ENCODE measurements at regions not wholly inside any gene's neighbourhood (a gene's known extent, or its start where the extent isn't known, plus 50 kb on each side); places are given as distances from the start of the nearest gene placed in this dataset.

- no peaks in the 10 kb centered on the region for H3K36me3 ChIP-seq (ENCODE audit: control insufficient read depth, insufficient read depth, low read length)
- intact Hi-C loops (cut with micrococcal nuclease; ENCODE audit: unreplicated experiment) (no loop called here), in situ Hi-C loops (cut with HindIII; ENCODE audit: low pct_unique_long_range_greater_than_20kb, low sequenced_read_pairs) (no loop called here)
- no peak for ATAC-seq
- POLR2A ChIA-PET, result no interaction called here
- DNase-seq (ENCODE audit: low read depth, low spot score), result no peak
- no peaks in the 10 kb centered on the region for H3K9me3 ChIP-seq (ENCODE audit: control insufficient read depth, insufficient read depth, low read depth, low read length)
- CTCF ChIA-PET, result no interaction called here
- H3K27me3 ChIP-seq (ENCODE audit: control insufficient read depth, insufficient read depth, low read length), result no peaks in the 10 kb centered on the region
- TF ChIP-seq CTCF (IDR thresholded peaks at IDR 0.05) (no peak), SIN3A (IDR thresholded peaks at IDR 0.05; ENCODE audit: borderline replicate concordance, insufficient read depth, low read depth, low read length) (no peak), TCF7L2 (IDR thresholded peaks at IDR 0.05; ENCODE audit: low read depth, low read length) (no peak), POLR2AphosphoS5 (IDR thresholded peaks at IDR 0.05; ENCODE audit: low read depth, low read length) (no peak), REST (IDR thresholded peaks at IDR 0.05; ENCODE audit: insufficient read depth in 1 of 2, low read depth in 2 of 2, low read length in 1 of 2) (no peak)
- H3K4me1 ChIP-seq (ENCODE audit: control insufficient read depth, insufficient read depth, low read length), result no peaks in the 10 kb centered on the region
- no TSS peak for BruUV-seq (replicated peaks)
- no peak overlapping the region for H3K27ac ChIP-seq (ENCODE audit: low read length)
- no peak overlapping the region for H3K4me3 ChIP-seq (ENCODE audit: low read depth in 2 of 2, low read length in 2 of 2)
Observed at GRCh38 chr18:68283834-68284233, 431.1 kb downstream of the TMX3 start.

GRCh38 chr18:68282232-68282631, 432.7 kb downstream of the TMX3 start:
- POLR2A ChIA-PET, result no interaction called here
- TF ChIP-seq TCF7L2 (IDR thresholded peaks at IDR 0.05; ENCODE audit: low read depth, low read length) (no peak), SIN3A (IDR thresholded peaks at IDR 0.05; ENCODE audit: borderline replicate concordance, insufficient read depth, low read depth, low read length) (no peak), POLR2AphosphoS5 (IDR thresholded peaks at IDR 0.05; ENCODE audit: low read depth, low read length) (no peak), CTCF (IDR thresholded peaks at IDR 0.05) (no peak), REST (IDR thresholded peaks at IDR 0.05; ENCODE audit: insufficient read depth in 1 of 2, low read depth in 2 of 2, low read length in 1 of 2) (no peak)

More at GRCh38 chr18:68282232-68282631, 432.7 kb downstream of the TMX3 start:
- in situ Hi-C loops (cut with HindIII; ENCODE audit: low pct_unique_long_range_greater_than_20kb, low sequenced_read_pairs) (no loop called here), intact Hi-C loops (cut with micrococcal nuclease; ENCODE audit: unreplicated experiment) (no loop called here)
- CTCF ChIA-PET, result no interaction called here
- BruUV-seq (replicated peaks), result no TSS peak
- no peaks in the 10 kb centered on the region for H3K4me1 ChIP-seq (ENCODE audit: control insufficient read depth, insufficient read depth, low read length)
- H3K27ac ChIP-seq (ENCODE audit: low read length), result no peak overlapping the region
- no peak overlapping the region for H3K4me3 ChIP-seq (ENCODE audit: low read depth in 2 of 2, low read length in 2 of 2)
- H3K36me3 ChIP-seq (ENCODE audit: control insufficient read depth, insufficient read depth, low read length), result no peaks in the 10 kb centered on the region
- ATAC-seq (no peak), DNase-seq (ENCODE audit: low read depth, low spot score) (no peak)
- no peaks in the 10 kb centered on the region for H3K27me3 ChIP-seq (ENCODE audit: control insufficient read depth, insufficient read depth, low read length)
- no peaks in the 10 kb centered on the region for H3K9me3 ChIP-seq (ENCODE audit: control insufficient read depth, insufficient read depth, low read depth, low read length)
